Neural progenitor cell (in vitro differentiated cells): ENCODE measurements at regions not wholly inside any gene's neighbourhood (a gene's known extent, or its start where the extent isn't known, plus 50 kb on each side); places are given as distances from the start of the nearest gene placed in this dataset.

Source experiments
- EZH2 ChIP-seq: fragments of 200-600 bp; sonication (generic); IDR thresholded peaks from 2 replicates; pipeline ENCODE4 v1.6.1; 2017; ENCODE audit warnings: antibody characterized with exemption, mild to moderate bottlenecking, moderate library complexity
- EZH2phosphoT487 ChIP-seq: fragments of 200-600 bp; sonication (generic); IDR thresholded peaks from 2 replicates; pipeline ENCODE4 v1.6.1; 2017; ENCODE audit warnings: antibody characterized with exemption
- TF ChIP-seq, protein P1 (sequence below): fragments of 200-600 bp; sonication (generic); IDR thresholded peaks from 2 replicates; pipeline ENCODE4 v1.5.1; 2017; ENCODE audit warnings: antibody characterized with exemption, mild to moderate bottlenecking

- TF ChIP-seq EZH2phosphoT487 (no peak), EZH2 (no peak)
- TF ChIP-seq, protein P1, sequence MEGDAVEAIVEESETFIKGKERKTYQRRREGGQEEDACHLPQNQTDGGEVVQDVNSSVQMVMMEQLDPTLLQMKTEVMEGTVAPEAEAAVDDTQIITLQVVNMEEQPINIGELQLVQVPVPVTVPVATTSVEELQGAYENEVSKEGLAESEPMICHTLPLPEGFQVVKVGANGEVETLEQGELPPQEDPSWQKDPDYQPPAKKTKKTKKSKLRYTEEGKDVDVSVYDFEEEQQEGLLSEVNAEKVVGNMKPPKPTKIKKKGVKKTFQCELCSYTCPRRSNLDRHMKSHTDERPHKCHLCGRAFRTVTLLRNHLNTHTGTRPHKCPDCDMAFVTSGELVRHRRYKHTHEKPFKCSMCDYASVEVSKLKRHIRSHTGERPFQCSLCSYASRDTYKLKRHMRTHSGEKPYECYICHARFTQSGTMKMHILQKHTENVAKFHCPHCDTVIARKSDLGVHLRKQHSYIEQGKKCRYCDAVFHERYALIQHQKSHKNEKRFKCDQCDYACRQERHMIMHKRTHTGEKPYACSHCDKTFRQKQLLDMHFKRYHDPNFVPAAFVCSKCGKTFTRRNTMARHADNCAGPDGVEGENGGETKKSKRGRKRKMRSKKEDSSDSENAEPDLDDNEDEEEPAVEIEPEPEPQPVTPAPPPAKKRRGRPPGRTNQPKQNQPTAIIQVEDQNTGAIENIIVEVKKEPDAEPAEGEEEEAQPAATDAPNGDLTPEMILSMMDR = no peak
These were observed 128.0 kb upstream of the RAP1B start for GRCh38 chr12:68482660-68483059.
